Testis (tissue), 2 donors: ENCODE measurements at regions not wholly inside any gene's neighbourhood (a gene's known extent, or its start where the extent isn't known, plus 50 kb on each side); places are given as distances from the start of the nearest gene placed in this dataset.

Experiments
- POLR2A ChIP-seq: fragments of 450-650 bp; IDR thresholded peaks from one replicate; pipeline ENCODE4 v1.6.1; 2017; ENCODE audit warnings: antibody characterized with exemption, mild to moderate bottlenecking, moderate library complexity
- TF ChIP-seq, protein P1 (sequence below), 3 experiments: fragments of 450-650 bp in 2 of 3; fragments of 200-600 bp in 1 of 3; sonication (generic) in 1 of 3; IDR thresholded peaks; one replicate each; pipeline ENCODE4 v1.5.1; 2016 to 2019; ENCODE audit warnings: antibody characterized with exemption in 3 of 3, mild to moderate bottlenecking in 2 of 3, moderate library complexity in 1 of 3

DNA sequence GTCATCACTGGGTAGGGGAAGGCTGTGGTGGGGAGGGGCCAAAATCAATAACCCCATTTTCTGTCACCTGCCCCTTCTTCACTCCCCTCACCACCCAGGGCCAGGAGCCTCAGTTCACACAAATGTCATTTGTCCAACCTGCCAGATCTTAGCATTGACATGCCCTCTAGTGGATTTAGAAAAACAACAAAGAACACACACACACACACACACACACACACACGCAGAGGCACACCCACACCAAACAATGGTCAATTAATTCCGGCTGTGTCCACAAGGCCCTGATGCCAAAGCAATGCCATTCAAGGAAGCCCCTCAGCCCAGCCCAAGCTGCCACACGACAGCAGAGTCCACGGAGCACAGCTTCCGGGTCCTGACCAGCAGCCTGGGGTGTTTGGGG is 68.4 kb downstream of the NOG start:
- TF ChIP-seq, protein P1, sequence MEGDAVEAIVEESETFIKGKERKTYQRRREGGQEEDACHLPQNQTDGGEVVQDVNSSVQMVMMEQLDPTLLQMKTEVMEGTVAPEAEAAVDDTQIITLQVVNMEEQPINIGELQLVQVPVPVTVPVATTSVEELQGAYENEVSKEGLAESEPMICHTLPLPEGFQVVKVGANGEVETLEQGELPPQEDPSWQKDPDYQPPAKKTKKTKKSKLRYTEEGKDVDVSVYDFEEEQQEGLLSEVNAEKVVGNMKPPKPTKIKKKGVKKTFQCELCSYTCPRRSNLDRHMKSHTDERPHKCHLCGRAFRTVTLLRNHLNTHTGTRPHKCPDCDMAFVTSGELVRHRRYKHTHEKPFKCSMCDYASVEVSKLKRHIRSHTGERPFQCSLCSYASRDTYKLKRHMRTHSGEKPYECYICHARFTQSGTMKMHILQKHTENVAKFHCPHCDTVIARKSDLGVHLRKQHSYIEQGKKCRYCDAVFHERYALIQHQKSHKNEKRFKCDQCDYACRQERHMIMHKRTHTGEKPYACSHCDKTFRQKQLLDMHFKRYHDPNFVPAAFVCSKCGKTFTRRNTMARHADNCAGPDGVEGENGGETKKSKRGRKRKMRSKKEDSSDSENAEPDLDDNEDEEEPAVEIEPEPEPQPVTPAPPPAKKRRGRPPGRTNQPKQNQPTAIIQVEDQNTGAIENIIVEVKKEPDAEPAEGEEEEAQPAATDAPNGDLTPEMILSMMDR (IDR thresholded peaks at IDR 0.05), result no peak
- TF ChIP-seq POLR2A, result no peak
